PFSK-1 (cell line): ENCODE measurements at regions not wholly inside any gene's neighbourhood (a gene's known extent, or its start where the extent isn't known, plus 50 kb on each side); places are given as distances from the start of the nearest gene placed in this dataset.

Experiments
- POLR2AphosphoS5 ChIP-seq: IDR thresholded peaks from 2 replicates; pipeline ENCODE4 v1.6.1; 2012; ENCODE audit warnings: low read depth, mild to moderate bottlenecking, control low read depth, low read length, moderate library complexity
- TAF1 ChIP-seq: IDR thresholded peaks from 2 replicates; pipeline ENCODE4 v1.6.1; 2012; ENCODE audit warnings: low read length, control low read depth, borderline replicate concordance; ENCODE audit not compliant: insufficient read depth
- TF ChIP-seq, protein P1 (sequence below), 2 experiments: IDR thresholded peaks; 2 replicates each; pipeline versions ENCODE4 v1.6.1 to v1.8.0; 2011 to 2012; ENCODE audit warnings: low read depth in 2 of 2, low read length in 2 of 2, control low read depth in 1 of 2, inconsistent platforms in 1 of 2, mild to moderate bottlenecking in 1 of 2, moderate library complexity in 1 of 2; ENCODE audit not compliant: insufficient read depth in 1 of 2

DNA sequence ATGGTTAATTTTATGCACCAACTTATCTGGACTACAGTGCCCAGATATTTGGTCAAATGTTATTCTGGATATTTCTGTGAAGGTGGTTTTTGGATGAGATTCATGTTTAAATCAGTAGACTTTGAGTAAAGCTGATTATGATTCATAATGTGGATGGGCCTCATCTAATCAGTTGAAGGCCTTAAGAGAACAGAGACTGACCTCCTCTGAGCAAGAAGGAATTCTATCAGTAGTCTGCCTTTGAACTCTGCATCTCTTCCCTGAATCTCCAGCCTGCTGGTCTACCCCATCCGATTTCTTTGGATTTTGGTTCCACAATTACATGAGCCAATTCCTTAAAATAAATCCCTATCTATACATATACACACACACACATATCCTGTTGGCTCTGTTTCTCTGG lies 82.8 kb upstream of the MAP4K3 start:
- TF ChIP-seq TAF1 (no peak), POLR2AphosphoS5 (no peak)
- TF ChIP-seq, protein P1, sequence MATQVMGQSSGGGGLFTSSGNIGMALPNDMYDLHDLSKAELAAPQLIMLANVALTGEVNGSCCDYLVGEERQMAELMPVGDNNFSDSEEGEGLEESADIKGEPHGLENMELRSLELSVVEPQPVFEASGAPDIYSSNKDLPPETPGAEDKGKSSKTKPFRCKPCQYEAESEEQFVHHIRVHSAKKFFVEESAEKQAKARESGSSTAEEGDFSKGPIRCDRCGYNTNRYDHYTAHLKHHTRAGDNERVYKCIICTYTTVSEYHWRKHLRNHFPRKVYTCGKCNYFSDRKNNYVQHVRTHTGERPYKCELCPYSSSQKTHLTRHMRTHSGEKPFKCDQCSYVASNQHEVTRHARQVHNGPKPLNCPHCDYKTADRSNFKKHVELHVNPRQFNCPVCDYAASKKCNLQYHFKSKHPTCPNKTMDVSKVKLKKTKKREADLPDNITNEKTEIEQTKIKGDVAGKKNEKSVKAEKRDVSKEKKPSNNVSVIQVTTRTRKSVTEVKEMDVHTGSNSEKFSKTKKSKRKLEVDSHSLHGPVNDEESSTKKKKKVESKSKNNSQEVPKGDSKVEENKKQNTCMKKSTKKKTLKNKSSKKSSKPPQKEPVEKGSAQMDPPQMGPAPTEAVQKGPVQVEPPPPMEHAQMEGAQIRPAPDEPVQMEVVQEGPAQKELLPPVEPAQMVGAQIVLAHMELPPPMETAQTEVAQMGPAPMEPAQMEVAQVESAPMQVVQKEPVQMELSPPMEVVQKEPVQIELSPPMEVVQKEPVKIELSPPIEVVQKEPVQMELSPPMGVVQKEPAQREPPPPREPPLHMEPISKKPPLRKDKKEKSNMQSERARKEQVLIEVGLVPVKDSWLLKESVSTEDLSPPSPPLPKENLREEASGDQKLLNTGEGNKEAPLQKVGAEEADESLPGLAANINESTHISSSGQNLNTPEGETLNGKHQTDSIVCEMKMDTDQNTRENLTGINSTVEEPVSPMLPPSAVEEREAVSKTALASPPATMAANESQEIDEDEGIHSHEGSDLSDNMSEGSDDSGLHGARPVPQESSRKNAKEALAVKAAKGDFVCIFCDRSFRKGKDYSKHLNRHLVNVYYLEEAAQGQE (IDR thresholded peaks at IDR 0.05; ENCODE audit: insufficient read depth in 1 of 2, low read depth in 2 of 2, low read length in 2 of 2): no peak
